Neural cell (in vitro differentiated cells): ENCODE measurements at regions not wholly inside any gene's neighbourhood (a gene's known extent, or its start where the extent isn't known, plus 50 kb on each side); places are given as distances from the start of the nearest gene placed in this dataset.

Experiments used
- H2AFZ ChIP-seq: fragments of 200-600, 300-800 bp; sonication (generic), shearing (Covaris generic); 2 replicates; pipeline ENCODE4 v1.6.0; 2014; ENCODE audit warnings: low read depth, mild to moderate bottlenecking, antibody characterized with exemption, low read length, moderate library complexity
- H3F3A ChIP-seq: fragments of 200-600 bp; shearing (Covaris generic); 2 replicates; pipeline ENCODE4 v1.6.1; 2016; ENCODE audit warnings: mild to moderate bottlenecking, moderate library complexity, mixed read lengths, antibody characterized with exemption, low read length; ENCODE audit not compliant: insufficient read depth, poor library complexity, severe bottlenecking
- H3K27ac ChIP-seq: fragments of 200-600, 300-800 bp; sonication (generic), shearing (Covaris generic); 2 replicates; pipeline ENCODE4 v1.5.1; 2014; ENCODE audit warnings: mild to moderate bottlenecking, low read length, moderate library complexity
- H3K27me3 ChIP-seq: fragments of 300-800, 200-600 bp; sonication (generic), shearing (Covaris generic); 2 replicates; pipeline ENCODE4 v1.6.0; 2014; ENCODE audit warnings: mild to moderate bottlenecking, low read depth, low read length, moderate library complexity; ENCODE audit not compliant: insufficient read depth
- H3K36me3 ChIP-seq: fragments of 300-800, 200-600 bp; sonication (generic), shearing (Covaris generic); 2 replicates; pipeline ENCODE4 v1.5.1; 2014; ENCODE audit warnings: mild to moderate bottlenecking, antibody characterized with exemption, low read length, moderate library complexity; ENCODE audit not compliant: insufficient read depth
- H3K4me2 ChIP-seq: fragments of 300-800, 200-600 bp; sonication (generic), shearing (Covaris generic); 2 replicates; pipeline ENCODE4 v1.6.0; 2014; ENCODE audit warnings: mild to moderate bottlenecking, low read length
- H3K4me3 ChIP-seq: fragments of 300-800, 200-600 bp; sonication (generic), shearing (Covaris generic); 2 replicates; pipeline ENCODE4 v1.5.1; 2014; ENCODE audit warnings: mild to moderate bottlenecking, low read length, moderate library complexity
- H3K79me2 ChIP-seq: fragments of 200-600 bp; shearing (Covaris generic); replicated peaks from 2 replicates; pipeline ENCODE4 v1.6.0; 2014; ENCODE audit warnings: mild to moderate bottlenecking, low read length, moderate library complexity; ENCODE audit not compliant: insufficient read depth
- H3K9ac ChIP-seq: fragments of 300-800, 200-600 bp; sonication (generic), shearing (Covaris generic); 2 replicates; pipeline ENCODE4 v1.6.1; 2016; ENCODE audit warnings: mild to moderate bottlenecking, low read length, mixed read lengths
- H3K9me2 ChIP-seq: fragments of 200-600 bp; shearing (Covaris generic); 2 replicates; pipeline ENCODE4 v1.6.1; 2016; ENCODE audit warnings: mild to moderate bottlenecking, low read length, mixed read lengths; ENCODE audit not compliant: insufficient read depth
- H3K9me3 ChIP-seq: fragments of 200-600, 300-800 bp; sonication (generic), shearing (Covaris generic); 2 replicates; pipeline ENCODE4 v1.6.1; 2016; ENCODE audit warnings: mild to moderate bottlenecking, mixed run types, low read length, moderate library complexity, mixed read lengths
- H4K20me1 ChIP-seq: fragments of 200-600 bp; shearing (Covaris generic); 2 replicates; pipeline ENCODE4 v1.6.1; 2016; ENCODE audit warnings: mild to moderate bottlenecking, mixed run types; ENCODE audit not compliant: insufficient read depth
- EP300 ChIP-seq: fragments of 450-650 bp; conservative IDR thresholded peaks from 2 replicates; pipeline ENCODE4 v1.6.1; 2014; ENCODE audit warnings: antibody characterized with exemption, mild to moderate bottlenecking, moderate library complexity; ENCODE audit not compliant: poor library complexity, severe bottlenecking
- EZH2 ChIP-seq: fragments of 200-600, 300-800 bp; shearing (Covaris generic), sonication (generic); IDR thresholded peaks from 2 replicates; pipeline ENCODE4 v1.6.1; 2014; ENCODE audit warnings: antibody characterized with exemption, low read length, borderline replicate concordance, mild to moderate bottlenecking; ENCODE audit not compliant: insufficient read depth, poor library complexity, severe bottlenecking
- MXI1 ChIP-seq: fragments of 450-650 bp; conservative IDR thresholded peaks from 2 replicates; pipeline ENCODE4 v1.6.1; 2014; ENCODE audit warnings: antibody characterized with exemption, mild to moderate bottlenecking; ENCODE audit not compliant: poor library complexity, severe bottlenecking
- POLR2AphosphoS5 ChIP-seq: IDR thresholded peaks from 2 replicates; pipeline ENCODE4 v1.6.1; 2012
- RAD21 ChIP-seq: fragments of 450-650 bp; conservative IDR thresholded peaks from 2 replicates; pipeline ENCODE4 v1.6.1; 2014; ENCODE audit warnings: antibody characterized with exemption, mild to moderate bottlenecking, moderate library complexity
- SMC3 ChIP-seq: fragments of 450-650 bp; conservative IDR thresholded peaks from 2 replicates; pipeline ENCODE4 v1.6.1; 2014; ENCODE audit warnings: antibody characterized with exemption, mild to moderate bottlenecking, moderate library complexity; ENCODE audit not compliant: poor library complexity
- TAF1 ChIP-seq: IDR thresholded peaks from 2 replicates; pipeline ENCODE4 v1.6.1; 2012; ENCODE audit warnings: low read depth
- TF ChIP-seq, protein P1 (sequence below): IDR thresholded peaks from 2 replicates; pipeline ENCODE4 v1.6.1; 2012; ENCODE audit warnings: borderline replicate concordance
- TF ChIP-seq, protein P2 (sequence below): fragments of 450-650 bp; IDR thresholded peaks from 2 replicates; pipeline ENCODE4 v1.5.1; 2014; ENCODE audit warnings: antibody characterized with exemption, mild to moderate bottlenecking, moderate library complexity; ENCODE audit not compliant: poor library complexity, severe bottlenecking

DNA sequence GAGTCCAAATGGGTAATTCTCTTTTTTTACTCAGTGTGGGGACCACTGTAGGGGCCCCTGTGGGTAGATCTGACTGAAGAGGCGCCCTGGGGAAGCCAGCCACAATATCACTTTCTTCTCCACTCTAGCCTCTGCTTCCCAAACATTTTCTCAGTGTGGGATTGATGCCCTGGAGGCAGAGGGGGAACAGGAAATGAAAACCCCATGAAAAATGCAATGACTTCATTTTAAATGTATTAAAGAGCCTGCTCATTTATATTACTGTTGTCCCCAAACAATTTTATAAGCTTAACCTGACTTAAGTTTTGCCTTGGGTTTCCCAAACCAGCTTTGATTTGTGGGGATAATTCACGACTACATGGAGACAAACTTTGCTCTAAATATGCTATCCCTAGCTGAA, 181.9 kb downstream of the C1orf94 start:
- Histone ChIP-seq H3K36me3 (no peaks in the 10 kb centered on the region), H3K9me3 (no peaks in the 10 kb centered on the region), H2AFZ (no peak overlapping the region), H4K20me1 (no peaks in the 10 kb centered on the region), H3K4me3 (no peak overlapping the region), H3K27me3 (no peaks in the 10 kb centered on the region), H3K79me2 (no peaks in the 10 kb centered on the region), H3K27ac (no peak overlapping the region), H3K9me2 (no peaks in the 10 kb centered on the region), H3K9ac (no peak overlapping the region), H3F3A (no peaks in the 10 kb centered on the region), H3K4me2 (no peak overlapping the region)
- TF ChIP-seq MXI1 (no peak), SMC3 (no peak), POLR2AphosphoS5 (no peak), EP300 (no peak), RAD21 (no peak), EZH2 (no peak), TAF1 (no peak)
- TF ChIP-seq, protein P1, sequence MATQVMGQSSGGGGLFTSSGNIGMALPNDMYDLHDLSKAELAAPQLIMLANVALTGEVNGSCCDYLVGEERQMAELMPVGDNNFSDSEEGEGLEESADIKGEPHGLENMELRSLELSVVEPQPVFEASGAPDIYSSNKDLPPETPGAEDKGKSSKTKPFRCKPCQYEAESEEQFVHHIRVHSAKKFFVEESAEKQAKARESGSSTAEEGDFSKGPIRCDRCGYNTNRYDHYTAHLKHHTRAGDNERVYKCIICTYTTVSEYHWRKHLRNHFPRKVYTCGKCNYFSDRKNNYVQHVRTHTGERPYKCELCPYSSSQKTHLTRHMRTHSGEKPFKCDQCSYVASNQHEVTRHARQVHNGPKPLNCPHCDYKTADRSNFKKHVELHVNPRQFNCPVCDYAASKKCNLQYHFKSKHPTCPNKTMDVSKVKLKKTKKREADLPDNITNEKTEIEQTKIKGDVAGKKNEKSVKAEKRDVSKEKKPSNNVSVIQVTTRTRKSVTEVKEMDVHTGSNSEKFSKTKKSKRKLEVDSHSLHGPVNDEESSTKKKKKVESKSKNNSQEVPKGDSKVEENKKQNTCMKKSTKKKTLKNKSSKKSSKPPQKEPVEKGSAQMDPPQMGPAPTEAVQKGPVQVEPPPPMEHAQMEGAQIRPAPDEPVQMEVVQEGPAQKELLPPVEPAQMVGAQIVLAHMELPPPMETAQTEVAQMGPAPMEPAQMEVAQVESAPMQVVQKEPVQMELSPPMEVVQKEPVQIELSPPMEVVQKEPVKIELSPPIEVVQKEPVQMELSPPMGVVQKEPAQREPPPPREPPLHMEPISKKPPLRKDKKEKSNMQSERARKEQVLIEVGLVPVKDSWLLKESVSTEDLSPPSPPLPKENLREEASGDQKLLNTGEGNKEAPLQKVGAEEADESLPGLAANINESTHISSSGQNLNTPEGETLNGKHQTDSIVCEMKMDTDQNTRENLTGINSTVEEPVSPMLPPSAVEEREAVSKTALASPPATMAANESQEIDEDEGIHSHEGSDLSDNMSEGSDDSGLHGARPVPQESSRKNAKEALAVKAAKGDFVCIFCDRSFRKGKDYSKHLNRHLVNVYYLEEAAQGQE = no peak
- TF ChIP-seq, protein P2, sequence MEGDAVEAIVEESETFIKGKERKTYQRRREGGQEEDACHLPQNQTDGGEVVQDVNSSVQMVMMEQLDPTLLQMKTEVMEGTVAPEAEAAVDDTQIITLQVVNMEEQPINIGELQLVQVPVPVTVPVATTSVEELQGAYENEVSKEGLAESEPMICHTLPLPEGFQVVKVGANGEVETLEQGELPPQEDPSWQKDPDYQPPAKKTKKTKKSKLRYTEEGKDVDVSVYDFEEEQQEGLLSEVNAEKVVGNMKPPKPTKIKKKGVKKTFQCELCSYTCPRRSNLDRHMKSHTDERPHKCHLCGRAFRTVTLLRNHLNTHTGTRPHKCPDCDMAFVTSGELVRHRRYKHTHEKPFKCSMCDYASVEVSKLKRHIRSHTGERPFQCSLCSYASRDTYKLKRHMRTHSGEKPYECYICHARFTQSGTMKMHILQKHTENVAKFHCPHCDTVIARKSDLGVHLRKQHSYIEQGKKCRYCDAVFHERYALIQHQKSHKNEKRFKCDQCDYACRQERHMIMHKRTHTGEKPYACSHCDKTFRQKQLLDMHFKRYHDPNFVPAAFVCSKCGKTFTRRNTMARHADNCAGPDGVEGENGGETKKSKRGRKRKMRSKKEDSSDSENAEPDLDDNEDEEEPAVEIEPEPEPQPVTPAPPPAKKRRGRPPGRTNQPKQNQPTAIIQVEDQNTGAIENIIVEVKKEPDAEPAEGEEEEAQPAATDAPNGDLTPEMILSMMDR = no peak

GRCh38 chr1:34359411-34359810, 182.7 kb downstream of the C1orf94 start:
- Histone ChIP-seq H3K4me2 (no peak overlapping the region), H4K20me1 (no peaks in the 10 kb centered on the region), H3K9ac (no peak overlapping the region), H3K9me3 (no peaks in the 10 kb centered on the region), H3K4me3 (no peak overlapping the region), H3K9me2 (no peaks in the 10 kb centered on the region), H3F3A (no peaks in the 10 kb centered on the region), H2AFZ (no peak overlapping the region), H3K79me2 (no peaks in the 10 kb centered on the region), H3K27me3 (no peaks in the 10 kb centered on the region), H3K36me3 (no peaks in the 10 kb centered on the region), H3K27ac (no peak overlapping the region)
- TF ChIP-seq, protein P1 = no peak
- no peak for TF ChIP-seq EZH2
